NB4 (cell line): ENCODE measurements at regions not wholly inside any gene's neighbourhood (a gene's known extent, or its start where the extent isn't known, plus 50 kb on each side); places are given as distances from the start of the nearest gene placed in this dataset.
A peak's percentile ranks its signal among the peaks of the same experiment; 100 is the strongest.

Experiments used
- DNase-seq: peaks from one replicate; pipeline ENCODE4 v3.0.0; 2010; ENCODE audit warnings: low read depth
- H3K4me3 ChIP-seq: one replicate; pipeline ENCODE4 v1.5.1; 2011; ENCODE audit warnings: mild to moderate bottlenecking, low read depth, low read length, moderate library complexity
- MYC ChIP-seq: IDR thresholded peaks from 2 replicates; pipeline ENCODE4 v1.6.1; 2011; ENCODE audit warnings: low read depth, low read length
- POLR2A ChIP-seq: IDR thresholded peaks from 2 replicates; pipeline ENCODE4 v1.6.1; 2011; ENCODE audit warnings: mild to moderate bottlenecking; ENCODE audit not compliant: insufficient read length; ENCODE audit errors: extremely low read depth
- TF ChIP-seq, protein P1 (sequence below): IDR thresholded peaks from one replicate; pipeline ENCODE4 v1.5.1; 2012; ENCODE audit warnings: low read depth, low read length
- TF ChIP-seq, protein P2 (sequence below): IDR thresholded peaks from 2 replicates; pipeline ENCODE4 v1.6.1; 2011; ENCODE audit warnings: low read depth, low read length

DNA sequence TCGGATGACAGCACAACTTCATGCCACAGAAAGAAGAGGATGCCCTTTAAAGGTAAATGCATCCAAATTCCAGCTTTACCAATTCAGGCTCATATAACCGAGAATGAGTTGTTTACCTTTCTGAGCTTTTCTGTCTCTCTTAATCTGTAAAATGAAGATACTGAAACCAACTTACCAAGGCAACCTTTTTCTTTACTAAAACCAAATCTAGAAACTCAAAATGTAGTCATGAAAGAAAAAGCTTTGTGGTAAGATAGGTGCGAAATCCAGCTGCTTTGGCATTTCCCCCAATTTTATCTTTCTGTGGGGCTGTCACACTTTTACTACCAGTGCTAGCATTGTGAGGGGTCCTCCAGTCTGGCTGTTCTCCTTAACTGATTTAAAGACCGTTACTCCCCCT lies 240.4 kb downstream of the IKZF2 start:
- TF ChIP-seq, protein P1, sequence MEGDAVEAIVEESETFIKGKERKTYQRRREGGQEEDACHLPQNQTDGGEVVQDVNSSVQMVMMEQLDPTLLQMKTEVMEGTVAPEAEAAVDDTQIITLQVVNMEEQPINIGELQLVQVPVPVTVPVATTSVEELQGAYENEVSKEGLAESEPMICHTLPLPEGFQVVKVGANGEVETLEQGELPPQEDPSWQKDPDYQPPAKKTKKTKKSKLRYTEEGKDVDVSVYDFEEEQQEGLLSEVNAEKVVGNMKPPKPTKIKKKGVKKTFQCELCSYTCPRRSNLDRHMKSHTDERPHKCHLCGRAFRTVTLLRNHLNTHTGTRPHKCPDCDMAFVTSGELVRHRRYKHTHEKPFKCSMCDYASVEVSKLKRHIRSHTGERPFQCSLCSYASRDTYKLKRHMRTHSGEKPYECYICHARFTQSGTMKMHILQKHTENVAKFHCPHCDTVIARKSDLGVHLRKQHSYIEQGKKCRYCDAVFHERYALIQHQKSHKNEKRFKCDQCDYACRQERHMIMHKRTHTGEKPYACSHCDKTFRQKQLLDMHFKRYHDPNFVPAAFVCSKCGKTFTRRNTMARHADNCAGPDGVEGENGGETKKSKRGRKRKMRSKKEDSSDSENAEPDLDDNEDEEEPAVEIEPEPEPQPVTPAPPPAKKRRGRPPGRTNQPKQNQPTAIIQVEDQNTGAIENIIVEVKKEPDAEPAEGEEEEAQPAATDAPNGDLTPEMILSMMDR: no peak
- TF ChIP-seq POLR2A (no peak), MYC (no peak)
- TF ChIP-seq, protein P2, sequence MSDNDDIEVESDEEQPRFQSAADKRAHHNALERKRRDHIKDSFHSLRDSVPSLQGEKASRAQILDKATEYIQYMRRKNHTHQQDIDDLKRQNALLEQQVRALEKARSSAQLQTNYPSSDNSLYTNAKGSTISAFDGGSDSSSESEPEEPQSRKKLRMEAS: no peak
- no peak overlapping the region for H3K4me3 ChIP-seq
- no peak for DNase-seq

DNA sequence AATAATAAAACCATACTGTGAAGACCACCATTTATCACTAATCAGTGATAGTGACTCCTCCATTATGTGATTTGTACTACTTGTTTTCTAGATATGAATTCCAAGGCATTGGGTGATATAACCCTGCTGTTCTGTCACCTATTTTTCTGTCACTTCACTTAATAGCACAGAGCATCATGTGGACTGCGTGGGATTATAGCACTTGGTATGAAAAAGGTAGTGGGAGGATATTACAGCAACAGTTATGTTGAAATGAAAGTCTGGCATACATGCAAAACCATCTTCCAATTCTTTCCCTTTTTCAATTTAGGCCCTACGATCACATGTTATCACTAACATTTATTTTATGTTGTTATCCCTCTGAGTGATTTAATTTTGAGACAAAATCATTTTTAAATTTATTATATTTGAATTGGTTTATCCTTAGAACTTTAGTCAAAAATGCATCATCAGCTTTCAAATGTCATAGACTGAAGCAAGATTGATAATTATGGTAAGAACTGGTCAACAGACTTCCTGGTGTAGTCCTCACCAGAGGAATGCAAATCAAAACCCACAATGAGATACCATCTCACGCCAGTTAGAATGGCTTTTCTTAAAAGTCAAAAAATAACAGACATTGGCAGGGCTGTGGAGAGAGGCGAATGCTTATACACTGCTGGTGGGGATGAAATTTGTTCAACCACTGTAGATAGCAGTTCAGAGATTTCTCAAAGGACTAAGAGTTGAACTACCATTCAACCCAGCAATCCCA lies 242.6 kb downstream of the IKZF2 start:
- DNase-seq: no peak
- H3K4me3 ChIP-seq: no peak overlapping the region
- TF ChIP-seq, protein P2: no peak
- TF ChIP-seq MYC: no peak
- TF ChIP-seq, protein P1: no peak

DNA sequence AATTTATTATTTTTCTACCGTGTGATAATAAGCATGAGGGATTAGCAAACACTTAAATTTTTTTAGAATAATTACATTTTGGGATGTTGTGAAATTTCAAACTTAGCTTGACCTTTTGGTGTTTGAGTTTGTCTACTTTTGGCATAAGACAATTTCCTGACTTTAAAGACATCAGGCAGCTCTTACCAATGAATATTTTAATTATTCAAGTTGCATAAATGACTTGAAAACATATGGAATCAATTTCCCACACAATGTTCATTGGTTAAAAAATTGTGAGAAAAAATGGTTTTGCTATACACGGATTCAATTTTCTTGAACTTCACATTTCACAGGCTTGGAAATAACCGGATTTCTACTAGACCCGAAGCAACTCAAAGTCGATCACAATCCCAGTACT lies 243.4 kb downstream of the IKZF2 start:
- TF ChIP-seq, protein P1: no peak
- TF ChIP-seq MYC (no peak), POLR2A (no peak)
- TF ChIP-seq, protein P2: no peak
- H3K4me3 ChIP-seq: no peak overlapping the region
- no peak for DNase-seq

DNA sequence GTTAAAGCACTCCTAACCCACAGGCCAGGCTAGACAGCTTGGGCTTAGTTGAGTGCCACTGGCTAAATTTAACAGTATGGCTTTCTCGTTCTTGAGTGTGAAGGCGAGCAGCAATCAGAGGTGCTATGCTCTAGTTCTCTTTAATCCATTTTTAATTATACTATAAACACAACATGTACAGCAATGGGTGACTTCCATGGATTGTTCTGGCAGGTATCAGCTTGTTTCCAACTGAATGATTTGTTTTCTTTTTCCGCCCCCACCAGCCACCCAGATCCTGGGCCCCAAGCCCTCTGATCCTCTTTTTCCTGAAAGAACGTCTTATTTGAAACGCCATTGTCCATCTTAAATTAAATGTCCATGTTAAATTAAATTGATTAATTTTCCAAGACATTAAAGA lies 244.8 kb downstream of the IKZF2 start:
- TF ChIP-seq, protein P2: no peak
- TF ChIP-seq, protein P1: no peak
- TF ChIP-seq MYC (no peak), POLR2A (no peak)
- H3K4me3 ChIP-seq: no peak overlapping the region
- no peak for DNase-seq

DNA sequence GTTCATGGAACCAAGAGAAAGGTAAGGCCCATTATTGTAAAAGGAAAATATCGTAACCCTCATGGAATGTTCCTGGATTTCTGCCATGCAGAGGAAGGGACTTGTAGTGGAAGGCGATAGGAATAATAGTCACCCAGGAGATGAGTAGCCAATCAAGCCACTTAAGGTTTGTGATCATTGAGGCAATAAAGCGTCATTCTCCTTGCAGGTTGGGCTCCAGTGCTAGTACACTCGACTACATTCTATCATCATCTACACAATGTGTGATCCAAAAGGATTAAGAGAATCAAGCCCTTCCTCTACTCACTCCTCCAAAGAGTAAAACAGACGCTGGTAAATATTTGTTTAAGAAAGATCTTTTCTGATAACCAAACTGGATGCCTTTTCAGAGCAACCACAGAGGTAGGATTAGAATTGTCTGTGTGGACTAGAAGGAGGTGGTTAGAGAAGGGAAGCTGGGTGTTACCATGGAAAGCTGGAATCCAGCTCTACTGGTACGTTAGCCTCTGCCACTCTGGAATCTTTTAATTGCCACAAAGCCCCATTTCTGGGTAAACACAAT lies 245.7 kb downstream of the IKZF2 start:
- H3K4me3 ChIP-seq: no peak overlapping the region
- TF ChIP-seq, protein P1: no peak
- TF ChIP-seq MYC: no peak
- TF ChIP-seq, protein P2: no peak
- no peak for TF ChIP-seq POLR2A
- no peak for DNase-seq

DNA sequence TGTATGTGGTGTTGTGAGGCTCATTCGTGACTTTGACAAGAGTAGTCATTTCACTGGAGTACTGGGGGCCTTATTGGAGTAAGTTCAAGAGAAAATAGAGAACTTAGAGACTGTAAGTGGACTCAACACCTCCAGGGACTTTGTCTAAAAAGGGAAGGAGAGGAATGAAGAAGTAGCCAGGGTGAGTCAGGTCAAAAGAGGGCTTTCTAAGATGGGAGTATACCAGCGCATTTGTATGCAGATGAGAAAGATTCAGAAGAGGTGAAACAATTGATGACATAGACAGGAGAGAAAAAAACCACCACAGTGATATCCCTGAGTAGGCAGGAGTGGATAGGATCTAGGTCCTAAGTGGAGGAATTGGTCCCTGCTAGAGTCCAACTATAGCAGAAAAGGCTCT lies 246.8 kb downstream of the IKZF2 start:
- H3K4me3 ChIP-seq: no peak overlapping the region
- peak; percentile 60 for DNase-seq
- TF ChIP-seq POLR2A: no peak
- TF ChIP-seq, protein P1: no peak
- TF ChIP-seq, protein P2: no peak
- TF ChIP-seq MYC: no peak
